PFSK-1 (cell line): ENCODE measurements at regions not wholly inside any gene's neighbourhood (a gene's known extent, or its start where the extent isn't known, plus 50 kb on each side); places are given as distances from the start of the nearest gene placed in this dataset.

Experiments
- FOXP2 ChIP-seq: optimal IDR thresholded peaks from 2 replicates; pipeline ENCODE3; 2011; ENCODE audit warnings: borderline replicate concordance, control low read depth, inconsistent platforms; ENCODE audit not compliant: insufficient read depth; ENCODE audit errors: extremely low read length, extremely low read depth
- POLR2AphosphoS5 ChIP-seq: IDR thresholded peaks from 2 replicates; pipeline ENCODE4 v1.6.1; 2012; ENCODE audit warnings: low read depth, mild to moderate bottlenecking, control low read depth, low read length, moderate library complexity
- SIN3A ChIP-seq: IDR thresholded peaks from 2 replicates; pipeline ENCODE4 v1.6.1; 2012; ENCODE audit warnings: mild to moderate bottlenecking, low read length, moderate library complexity, borderline replicate concordance; ENCODE audit not compliant: insufficient read depth
- TAF1 ChIP-seq: IDR thresholded peaks from 2 replicates; pipeline ENCODE4 v1.6.1; 2012; ENCODE audit warnings: low read length, control low read depth, borderline replicate concordance; ENCODE audit not compliant: insufficient read depth
- TF ChIP-seq, protein P1 (sequence below), 2 experiments: IDR thresholded peaks; 2 replicates each; pipeline versions ENCODE4 v1.6.1 to v1.8.0; 2011 to 2012; ENCODE audit warnings: low read depth in 2 of 2, low read length in 2 of 2, control low read depth in 1 of 2, inconsistent platforms in 1 of 2, mild to moderate bottlenecking in 1 of 2, moderate library complexity in 1 of 2; ENCODE audit not compliant: insufficient read depth in 1 of 2

DNA sequence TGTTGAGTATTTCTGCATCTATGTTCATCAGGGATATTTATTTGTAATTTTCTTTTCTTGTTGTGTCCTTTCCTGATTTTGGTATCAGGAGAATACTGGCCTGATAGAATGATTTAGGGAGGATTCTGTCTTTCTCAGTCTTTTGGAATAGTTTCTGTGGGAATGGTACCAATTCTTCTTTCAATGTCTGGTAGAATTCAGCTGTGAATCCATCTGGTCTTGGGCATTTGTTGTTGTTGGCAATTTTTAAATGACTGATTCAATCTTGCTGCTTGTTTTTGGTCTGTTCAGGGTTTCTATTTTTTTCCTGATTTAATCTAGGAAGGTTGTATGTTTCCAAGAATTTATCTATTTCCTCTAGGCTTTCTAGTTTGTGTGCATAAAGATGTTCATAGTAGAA, 170.9 kb upstream of the PDE3A start:
- TF ChIP-seq POLR2AphosphoS5 (no peak), SIN3A (no peak), TAF1 (no peak), FOXP2 (no peak)
- TF ChIP-seq, protein P1, sequence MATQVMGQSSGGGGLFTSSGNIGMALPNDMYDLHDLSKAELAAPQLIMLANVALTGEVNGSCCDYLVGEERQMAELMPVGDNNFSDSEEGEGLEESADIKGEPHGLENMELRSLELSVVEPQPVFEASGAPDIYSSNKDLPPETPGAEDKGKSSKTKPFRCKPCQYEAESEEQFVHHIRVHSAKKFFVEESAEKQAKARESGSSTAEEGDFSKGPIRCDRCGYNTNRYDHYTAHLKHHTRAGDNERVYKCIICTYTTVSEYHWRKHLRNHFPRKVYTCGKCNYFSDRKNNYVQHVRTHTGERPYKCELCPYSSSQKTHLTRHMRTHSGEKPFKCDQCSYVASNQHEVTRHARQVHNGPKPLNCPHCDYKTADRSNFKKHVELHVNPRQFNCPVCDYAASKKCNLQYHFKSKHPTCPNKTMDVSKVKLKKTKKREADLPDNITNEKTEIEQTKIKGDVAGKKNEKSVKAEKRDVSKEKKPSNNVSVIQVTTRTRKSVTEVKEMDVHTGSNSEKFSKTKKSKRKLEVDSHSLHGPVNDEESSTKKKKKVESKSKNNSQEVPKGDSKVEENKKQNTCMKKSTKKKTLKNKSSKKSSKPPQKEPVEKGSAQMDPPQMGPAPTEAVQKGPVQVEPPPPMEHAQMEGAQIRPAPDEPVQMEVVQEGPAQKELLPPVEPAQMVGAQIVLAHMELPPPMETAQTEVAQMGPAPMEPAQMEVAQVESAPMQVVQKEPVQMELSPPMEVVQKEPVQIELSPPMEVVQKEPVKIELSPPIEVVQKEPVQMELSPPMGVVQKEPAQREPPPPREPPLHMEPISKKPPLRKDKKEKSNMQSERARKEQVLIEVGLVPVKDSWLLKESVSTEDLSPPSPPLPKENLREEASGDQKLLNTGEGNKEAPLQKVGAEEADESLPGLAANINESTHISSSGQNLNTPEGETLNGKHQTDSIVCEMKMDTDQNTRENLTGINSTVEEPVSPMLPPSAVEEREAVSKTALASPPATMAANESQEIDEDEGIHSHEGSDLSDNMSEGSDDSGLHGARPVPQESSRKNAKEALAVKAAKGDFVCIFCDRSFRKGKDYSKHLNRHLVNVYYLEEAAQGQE (IDR thresholded peaks at IDR 0.05; ENCODE audit: insufficient read depth in 1 of 2, low read depth in 2 of 2, low read length in 2 of 2): no peak
